Right atrium auricular region (tissue), 2 donors: ENCODE measurements at regions not wholly inside any gene's neighbourhood (a gene's known extent, or its start where the extent isn't known, plus 50 kb on each side); places are given as distances from the start of the nearest gene placed in this dataset.

ENCODE experiments used
- DNase-seq: peaks from one replicate; pipeline ENCODE4 v3.0.0-alpha.2; 2019; ENCODE audit warnings: low spot score
- H3K27ac ChIP-seq, 2 donors: fragments of 200-600 bp; sonication (generic); 1 replicate in 1 of 2; 2 replicates in 1 of 2; pipeline ENCODE4 v1.5.1; 2016 to 2019
- H3K27me3 ChIP-seq, 2 donors: fragments of 200-600 bp; sonication (generic); one replicate each; pipeline versions ENCODE4 v1.5.1 to v1.6.0; 2017 to 2019
- H3K36me3 ChIP-seq: fragments of 200-600 bp; sonication (generic); one replicate; pipeline ENCODE4 v1.5.1; 2016
- H3K4me1 ChIP-seq, 2 donors: fragments of 200-600 bp; sonication (generic); one replicate each; pipeline versions ENCODE4 v1.5.1 to v1.6.0; 2017 to 2019
- H3K4me3 ChIP-seq, 2 donors: fragments of 200-600 bp; sonication (generic); 1 replicate in 1 of 2; 2 replicates in 1 of 2; pipeline ENCODE4 v1.5.1; 2017 to 2019; ENCODE audit warnings: mild to moderate bottlenecking in 1 of 2, moderate library complexity in 1 of 2
- H3K9me3 ChIP-seq, 2 donors: fragments of 200-600 bp; sonication (generic); one replicate each; pipeline ENCODE4 v1.5.1; 2019
- CTCF ChIP-seq, 2 donors: fragments of 200-600 bp; sonication (generic); IDR thresholded peaks; one replicate each; pipeline ENCODE4 v1.5.1; 2019; ENCODE audit warnings: antibody characterized with exemption in 2 of 2

DNA sequence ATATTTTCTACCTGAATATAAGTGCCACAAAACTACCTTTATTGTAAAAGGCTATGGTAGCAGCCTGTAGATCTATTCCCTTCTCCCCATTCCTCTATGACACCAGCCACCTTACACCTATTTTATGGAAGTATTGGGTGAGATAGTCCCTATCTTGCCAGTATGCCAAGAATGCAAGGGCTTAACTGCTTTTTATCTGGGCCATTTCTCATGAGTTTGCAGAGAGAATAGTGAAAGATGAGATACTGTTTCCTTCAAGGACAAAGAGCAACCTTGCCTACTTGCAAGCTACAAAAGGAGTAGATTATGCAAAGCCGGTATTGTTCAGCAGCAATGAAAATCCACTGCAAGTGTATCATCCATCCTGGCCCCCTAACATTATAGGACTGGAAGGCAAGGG lies 1775.6 kb upstream of the SEL1L start:
- H3K27ac ChIP-seq: no peak overlapping the region
- H3K27me3 ChIP-seq: no peaks in the 10 kb centered on the region
- H3K4me1 ChIP-seq: no peaks in the 10 kb centered on the region
- H3K36me3 ChIP-seq: no peaks in the 10 kb centered on the region
- no peak overlapping the region for H3K4me3 ChIP-seq
- peaks cover 0 to 3% of the 10 kb centered on the region in 2 donors for H3K9me3 ChIP-seq
- TF ChIP-seq CTCF (IDR thresholded peaks at IDR 0.05): no peak
- DNase-seq: no peak

GRCh38 chr14:83309833-83310232 lies 1776.2 kb upstream of the SEL1L start:
- Histone ChIP-seq H3K4me1 (no peaks in the 10 kb centered on the region), H3K27me3 (no peaks in the 10 kb centered on the region), H3K4me3 (no peak overlapping the region), H3K9me3 (peaks cover 0 to 3% of the 10 kb centered on the region in 2 donors), H3K36me3 (no peaks in the 10 kb centered on the region), H3K27ac (no peak overlapping the region)
- no peak for DNase-seq
- TF ChIP-seq CTCF (IDR thresholded peaks at IDR 0.05): no peak

DNA sequence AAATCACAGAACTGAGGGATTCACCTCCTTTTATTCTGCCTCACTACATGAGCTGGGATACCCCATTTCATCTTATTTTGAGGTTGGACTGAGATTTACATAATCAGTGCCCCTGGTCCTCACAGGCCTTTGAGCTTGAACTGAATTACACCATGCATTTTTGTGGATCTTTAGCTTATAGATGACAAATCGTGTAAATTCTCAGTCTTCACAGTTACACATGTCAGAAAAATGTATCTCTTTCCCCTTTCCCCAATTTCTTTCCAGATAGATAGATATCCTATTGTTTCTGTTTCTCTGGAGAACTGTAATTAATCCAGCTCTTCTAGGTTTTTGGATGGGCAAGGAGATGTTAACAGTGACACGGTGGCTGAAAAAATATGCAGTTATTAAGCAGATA lies 1778.9 kb upstream of the SEL1L start:
- Histone ChIP-seq H3K27ac (no peak overlapping the region), H3K27me3 (no peaks in the 10 kb centered on the region), H3K9me3 (peaks cover 0 to 3% of the 10 kb centered on the region in 2 donors), H3K4me3 (no peak overlapping the region), H3K36me3 (no peaks in the 10 kb centered on the region), H3K4me1 (no peaks in the 10 kb centered on the region)
- no peak for DNase-seq
- TF ChIP-seq CTCF (IDR thresholded peaks at IDR 0.05): no peak

GRCh38 chr14:83314764-83315163 lies 1781.1 kb upstream of the SEL1L start:
- H3K4me3 ChIP-seq: no peak overlapping the region
- H3K36me3 ChIP-seq: no peaks in the 10 kb centered on the region
- no peak overlapping the region for H3K27ac ChIP-seq
- H3K4me1 ChIP-seq: no peaks in the 10 kb centered on the region
- no peak for TF ChIP-seq CTCF (IDR thresholded peaks at IDR 0.05)
- no peak for DNase-seq
- H3K27me3 ChIP-seq: no peaks in the 10 kb centered on the region
- H3K9me3 ChIP-seq: no peaks in the 10 kb centered on the region

GRCh38 chr14:83316356-83316755 lies 1782.7 kb upstream of the SEL1L start:
- DNase-seq: no peak

More at GRCh38 chr14:83316356-83316755, 1782.7 kb upstream of the SEL1L start:
- Histone ChIP-seq H3K4me1 (no peaks in the 10 kb centered on the region), H3K4me3 (no peak overlapping the region), H3K27me3 (no peaks in the 10 kb centered on the region), H3K27ac (no peak overlapping the region), H3K36me3 (no peaks in the 10 kb centered on the region), H3K9me3 (no peaks in the 10 kb centered on the region)
- TF ChIP-seq CTCF (IDR thresholded peaks at IDR 0.05): no peak
